Activated naive CD8-positive, alpha-beta T cell treated with anti-CD3 and anti-CD28 coated beads for 36 hours (primary cell): ENCODE measurements at regions not wholly inside any gene's neighbourhood (a gene's known extent, or its start where the extent isn't known, plus 50 kb on each side); places are given as distances from the start of the nearest gene placed in this dataset.

Experiments
- DNase-seq: peaks from one replicate; pipeline ENCODE4 v3.0.0; 2021
- H3K27ac Mint-ChIP-seq: one replicate; pipeline ENCODE4 v1.8.0; 2022; ENCODE audit warnings: mild to moderate bottlenecking, moderate library complexity, mixed read lengths
- H3K27me3 Mint-ChIP-seq: one replicate; pipeline ENCODE4 v1.8.0; 2022; ENCODE audit warnings: mild to moderate bottlenecking, mixed read lengths
- H3K36me3 Mint-ChIP-seq: one replicate; pipeline ENCODE4 v1.8.0; 2021; ENCODE audit warnings: mild to moderate bottlenecking, mixed read lengths
- H3K4me1 Mint-ChIP-seq: one replicate; pipeline ENCODE4 v1.8.0; 2021; ENCODE audit warnings: mixed read lengths
- H3K4me3 Mint-ChIP-seq: one replicate; pipeline ENCODE4 v1.8.0; 2022; ENCODE audit warnings: mild to moderate bottlenecking, moderate library complexity, mixed read lengths
- H3K9me3 Mint-ChIP-seq: one replicate; pipeline ENCODE4 v1.8.0; 2022; ENCODE audit warnings: mixed read lengths

- H3K36me3 Mint-ChIP-seq: no peaks in the 10 kb centered on the region
- no peak overlapping the region for H3K4me3 Mint-ChIP-seq
- no peak for DNase-seq
- H3K4me1 Mint-ChIP-seq: no peaks in the 10 kb centered on the region
- H3K27me3 Mint-ChIP-seq: peaks cover 13% of the 10 kb centered on the region
- no peak overlapping the region for H3K27ac Mint-ChIP-seq
- H3K9me3 Mint-ChIP-seq: no peaks in the 10 kb centered on the region
These were observed 507.6 kb downstream of the MIAT start for GRCh38 chr22:27164781-27165503.

GRCh38 chr22:27168681-27169080 lies 511.3 kb downstream of the MIAT start:
- no peak overlapping the region for H3K27ac Mint-ChIP-seq
- H3K4me1 Mint-ChIP-seq: no peaks in the 10 kb centered on the region
- H3K9me3 Mint-ChIP-seq: no peaks in the 10 kb centered on the region
- no peak overlapping the region for H3K4me3 Mint-ChIP-seq
- H3K36me3 Mint-ChIP-seq: no peaks in the 10 kb centered on the region
- DNase-seq: no peak
- peaks cover 4% of the 10 kb centered on the region for H3K27me3 Mint-ChIP-seq

GRCh38 chr22:27170491-27170890 lies 513.1 kb downstream of the MIAT start:
- DNase-seq: no peak

GRCh38 chr22:27171212-27171611 lies 513.8 kb downstream of the MIAT start:
- Mint-ChIP-seq H3K4me3 (no peak overlapping the region), H3K9me3 (no peaks in the 10 kb centered on the region), H3K27me3 (peaks cover 22% of the 10 kb centered on the region), H3K27ac (no peak overlapping the region), H3K36me3 (no peaks in the 10 kb centered on the region), H3K4me1 (no peaks in the 10 kb centered on the region)
- no peak for DNase-seq

More at GRCh38 chr22:27170491-27170890, 513.1 kb downstream of the MIAT start:
- Mint-ChIP-seq H3K4me3 (no peak overlapping the region), H3K27ac (no peak overlapping the region), H3K27me3 (peaks cover 18% of the 10 kb centered on the region), H3K4me1 (no peaks in the 10 kb centered on the region), H3K36me3 (no peaks in the 10 kb centered on the region), H3K9me3 (no peaks in the 10 kb centered on the region)

GRCh38 chr22:27173530-27173929 lies 516.1 kb downstream of the MIAT start:
- Mint-ChIP-seq H3K9me3 (no peaks in the 10 kb centered on the region), H3K36me3 (no peaks in the 10 kb centered on the region), H3K27ac (no peak overlapping the region), H3K4me1 (no peaks in the 10 kb centered on the region), H3K27me3 (peaks cover 22% of the 10 kb centered on the region), H3K4me3 (no peak overlapping the region)
- DNase-seq: no peak

- Mint-ChIP-seq H3K9me3 (no peaks in the 10 kb centered on the region), H3K4me1 (no peaks in the 10 kb centered on the region), H3K4me3 (no peak overlapping the region), H3K36me3 (no peaks in the 10 kb centered on the region), H3K27ac (no peak overlapping the region), H3K27me3 (peaks cover 22% of the 10 kb centered on the region)
- DNase-seq: no peak
These were observed 517.8 kb downstream of the MIAT start for GRCh38 chr22:27175021-27175838.

- peaks cover 22% of the 10 kb centered on the region for H3K27me3 Mint-ChIP-seq
- no peak overlapping the region for H3K27ac Mint-ChIP-seq
These were observed 518.6 kb downstream of the MIAT start for GRCh38 chr22:27175974-27176373.

GRCh38 chr22:27179161-27179560 lies 521.8 kb downstream of the MIAT start:
- H3K4me1 Mint-ChIP-seq: no peaks in the 10 kb centered on the region
- no peaks in the 10 kb centered on the region for H3K9me3 Mint-ChIP-seq
- H3K27ac Mint-ChIP-seq: no peak overlapping the region
- H3K36me3 Mint-ChIP-seq: no peaks in the 10 kb centered on the region
- no peak for DNase-seq
- H3K4me3 Mint-ChIP-seq: no peak overlapping the region
- peaks cover 17% of the 10 kb centered on the region for H3K27me3 Mint-ChIP-seq

More at GRCh38 chr22:27175974-27176373, 518.6 kb downstream of the MIAT start:
- no peaks in the 10 kb centered on the region for H3K4me1 Mint-ChIP-seq
- H3K36me3 Mint-ChIP-seq: no peaks in the 10 kb centered on the region
- no peak for DNase-seq
- H3K9me3 Mint-ChIP-seq: no peaks in the 10 kb centered on the region
- no peak overlapping the region for H3K4me3 Mint-ChIP-seq

- Mint-ChIP-seq H3K4me1 (no peaks in the 10 kb centered on the region), H3K9me3 (no peaks in the 10 kb centered on the region), H3K27ac (no peak overlapping the region), H3K27me3 (no peaks in the 10 kb centered on the region), H3K36me3 (no peaks in the 10 kb centered on the region), H3K4me3 (no peak overlapping the region)
- DNase-seq: no peak
These were observed 524.1 kb downstream of the MIAT start for GRCh38 chr22:27181537-27181936.

- Mint-ChIP-seq H3K27ac (no peak overlapping the region), H3K4me1 (no peaks in the 10 kb centered on the region), H3K4me3 (no peak overlapping the region), H3K36me3 (no peaks in the 10 kb centered on the region), H3K9me3 (no peaks in the 10 kb centered on the region), H3K27me3 (no peaks in the 10 kb centered on the region)
- DNase-seq: no peak
These were observed 526.1 kb downstream of the MIAT start for GRCh38 chr22:27183474-27183873.

- H3K36me3 Mint-ChIP-seq: no peaks in the 10 kb centered on the region
These were observed 527.8 kb downstream of the MIAT start for GRCh38 chr22:27185099-27185709.

GRCh38 chr22:27185760-27186302 lies 528.4 kb downstream of the MIAT start:
- no peak overlapping the region for H3K27ac Mint-ChIP-seq
- no peaks in the 10 kb centered on the region for H3K36me3 Mint-ChIP-seq
- no peaks in the 10 kb centered on the region for H3K4me1 Mint-ChIP-seq
- no peak for DNase-seq
- H3K9me3 Mint-ChIP-seq: no peaks in the 10 kb centered on the region
- no peak overlapping the region for H3K4me3 Mint-ChIP-seq
- H3K27me3 Mint-ChIP-seq: peaks cover 8% of the 10 kb centered on the region

More at GRCh38 chr22:27185099-27185709, 527.8 kb downstream of the MIAT start:
- no peak overlapping the region for H3K27ac Mint-ChIP-seq
- no peak overlapping the region for H3K4me3 Mint-ChIP-seq
- peaks cover 8% of the 10 kb centered on the region for H3K27me3 Mint-ChIP-seq
- no peak for DNase-seq
- H3K9me3 Mint-ChIP-seq: no peaks in the 10 kb centered on the region
- no peaks in the 10 kb centered on the region for H3K4me1 Mint-ChIP-seq

GRCh38 chr22:27186643-27187042 lies 529.3 kb downstream of the MIAT start:
- Mint-ChIP-seq H3K4me1 (no peaks in the 10 kb centered on the region), H3K27me3 (peaks cover 8% of the 10 kb centered on the region), H3K4me3 (no peak overlapping the region), H3K9me3 (peaks cover 3% of the 10 kb centered on the region), H3K36me3 (no peaks in the 10 kb centered on the region), H3K27ac (no peak overlapping the region)
- no peak for DNase-seq

- Mint-ChIP-seq H3K36me3 (no peaks in the 10 kb centered on the region), H3K4me1 (no peaks in the 10 kb centered on the region), H3K9me3 (peaks cover 4% of the 10 kb centered on the region), H3K4me3 (no peak overlapping the region), H3K27me3 (peaks cover 11% of the 10 kb centered on the region), H3K27ac (no peak overlapping the region)
- DNase-seq: no peak
These were observed 534.9 kb downstream of the MIAT start for GRCh38 chr22:27192135-27192829.

GRCh38 chr22:27193215-27193614 lies 535.8 kb downstream of the MIAT start:
- Mint-ChIP-seq H3K4me3 (no peak overlapping the region), H3K27ac (no peak overlapping the region), H3K36me3 (no peaks in the 10 kb centered on the region), H3K9me3 (peaks cover 4% of the 10 kb centered on the region), H3K4me1 (no peaks in the 10 kb centered on the region), H3K27me3 (peaks cover 11% of the 10 kb centered on the region)
- no peak for DNase-seq
